Keratinocyte (primary cell): ENCODE measurements at regions not wholly inside any gene's neighbourhood (a gene's known extent, or its start where the extent isn't known, plus 50 kb on each side); places are given as distances from the start of the nearest gene placed in this dataset.

Experiments
- DNase-seq: peaks from one replicate; pipeline ENCODE4 v3.0.0-alpha.2; 2011; ENCODE audit warnings: low read depth, missing footprints, low spot score
- FAIRE-seq: peaks from 2 replicates; lab custom pipeline; 2011; peaks lifted over from hg19 to GRCh38; lab: Jason Lieb, UNC
- H2AFZ ChIP-seq: 2 replicates; pipeline ENCODE4 v1.6.0; 2012; ENCODE audit warnings: low read length, control low read depth, inconsistent platforms; ENCODE audit not compliant: control insufficient read depth
- H3K27ac ChIP-seq: 2 replicates; pipeline ENCODE4 v1.5.1; 2011; ENCODE audit warnings: low read length; ENCODE audit not compliant: control insufficient read depth, insufficient read depth
- H3K27me3 ChIP-seq: 3 replicates; pipeline ENCODE4 v1.6.0; 2011; ENCODE audit warnings: low read length; ENCODE audit not compliant: control insufficient read depth, insufficient read depth; ENCODE audit errors: extremely low read depth
- H3K36me3 ChIP-seq, 2 experiments: 2 replicates in 1 of 2; 3 replicates in 1 of 2; pipeline ENCODE4 v1.5.1; 2011; ENCODE audit warnings: low read length in 2 of 2, mild to moderate bottlenecking in 1 of 2; ENCODE audit not compliant: control insufficient read depth in 2 of 2, insufficient read depth in 2 of 2; ENCODE audit errors: extremely low read depth in 1 of 2
- H3K4me1 ChIP-seq: 3 replicates; pipeline ENCODE4 v1.5.1; 2011; ENCODE audit warnings: low read length; ENCODE audit not compliant: control insufficient read depth, insufficient read depth; ENCODE audit errors: extremely low read depth
- H3K4me2 ChIP-seq: 3 replicates; pipeline ENCODE4 v1.6.0; 2011; ENCODE audit warnings: low read depth, low read length; ENCODE audit not compliant: control insufficient read depth, insufficient read depth; ENCODE audit errors: extremely low read depth
- H3K4me3 ChIP-seq, 3 experiments: fragments of 200-600 bp in 1 of 3; sonication (generic) in 1 of 3; 2 replicates in 2 of 3; 3 replicates in 1 of 3; pipeline ENCODE4 v1.5.1; 2011 to 2016; ENCODE audit warnings: low read length in 3 of 3, mild to moderate bottlenecking in 3 of 3, control low read depth in 2 of 3, inconsistent platforms in 1 of 3, low read depth in 1 of 3, mixed read lengths in 1 of 3, mixed run types in 1 of 3, moderate library complexity in 1 of 3; ENCODE audit not compliant: control insufficient read depth in 2 of 3, insufficient read depth in 2 of 3; ENCODE audit errors: extremely low read depth in 1 of 3
- H3K79me2 ChIP-seq: 2 replicates; pipeline ENCODE4 v1.6.0; 2012; ENCODE audit warnings: low read length; ENCODE audit not compliant: control insufficient read depth, insufficient read depth
- H3K9ac ChIP-seq: 3 replicates; pipeline ENCODE4 v1.6.0; 2011; ENCODE audit warnings: low read length; ENCODE audit not compliant: control insufficient read depth, insufficient read depth; ENCODE audit errors: extremely low read depth
- H3K9me1 ChIP-seq: 3 replicates; pipeline ENCODE4 v1.6.0; 2011; ENCODE audit warnings: low read length; ENCODE audit not compliant: control insufficient read depth, insufficient read depth; ENCODE audit errors: extremely low read depth
- H3K9me3 ChIP-seq: 2 replicates; pipeline ENCODE4 v1.5.1; 2012; ENCODE audit warnings: low read depth, low read length; ENCODE audit not compliant: control insufficient read depth
- H4K20me1 ChIP-seq: 3 replicates; pipeline ENCODE4 v1.6.0; 2011; ENCODE audit warnings: low read length; ENCODE audit not compliant: control insufficient read depth, insufficient read depth; ENCODE audit errors: extremely low read depth
- CTCF ChIP-seq, 3 experiments: IDR thresholded peaks in 1 of 3; conservative IDR thresholded peaks in 1 of 3; optimal IDR thresholded peaks in 1 of 3; 2 replicates in 2 of 3; 3 replicates in 1 of 3; pipeline versions ENCODE3 to v1.5.1; 2011; ENCODE audit warnings: low read length in 3 of 3, mild to moderate bottlenecking in 3 of 3, moderate library complexity in 2 of 3, control low read depth in 1 of 3, inconsistent platforms in 1 of 3; ENCODE audit not compliant: insufficient read depth in 2 of 3; ENCODE audit errors: extremely low read depth in 1 of 3
- EZH2 ChIP-seq: IDR thresholded peaks from one replicate; pipeline ENCODE4 v1.6.1; 2012; ENCODE audit warnings: inconsistent platforms, mild to moderate bottlenecking, low read length, moderate library complexity
- dilution Hi-C: fragments of 300-500 bp; cut with MboI; formaldehyde crosslinking; loops from one replicate; pipeline ENCODE4 v1.7.0; 2020; ENCODE audit warnings: low sequenced_read_pairs; ENCODE audit not compliant: extremely low pct_ligation_motif_present

GRCh38 chr18:4734021-4734420 is 278.9 kb upstream of the DLGAP1 start:
- Histone ChIP-seq H3K79me2 (no peaks in the 10 kb centered on the region), H3K36me3 (no peaks in the 10 kb centered on the region), H3K27ac (no peak overlapping the region), H3K4me2 (no peak overlapping the region), H3K4me1 (no peaks in the 10 kb centered on the region), H3K9me1 (no peaks in the 10 kb centered on the region), H3K9ac (no peak overlapping the region), H3K27me3 (no peaks in the 10 kb centered on the region), H2AFZ (no peak overlapping the region), H4K20me1 (no peaks in the 10 kb centered on the region), H3K9me3 (no peaks in the 10 kb centered on the region), H3K4me3 (no peak overlapping the region)
- FAIRE-seq (no peak), DNase-seq (no peak)
- TF ChIP-seq EZH2: no peak
- TF ChIP-seq CTCF (optimal IDR thresholded peaks at IDR 0.05 in 1 of 3, IDR thresholded peaks at IDR 0.05 in 1 of 3, conservative IDR thresholded peaks at IDR 0.05 in 1 of 3; ENCODE audit: extremely low read depth in 1 of 3, insufficient read depth in 2 of 3, low read length in 3 of 3): no peak
- dilution Hi-C loops: no loop called here

- DNase-seq (no peak), FAIRE-seq (no peak)
- Histone ChIP-seq H2AFZ (no peak overlapping the region), H3K9ac (no peak overlapping the region), H3K4me1 (no peaks in the 10 kb centered on the region), H3K9me1 (no peaks in the 10 kb centered on the region), H3K9me3 (no peaks in the 10 kb centered on the region), H4K20me1 (no peaks in the 10 kb centered on the region), H3K4me3 (no peak overlapping the region), H3K36me3 (no peaks in the 10 kb centered on the region), H3K27ac (no peak overlapping the region), H3K27me3 (no peaks in the 10 kb centered on the region), H3K4me2 (no peak overlapping the region), H3K79me2 (no peaks in the 10 kb centered on the region)
- dilution Hi-C loops: no loop called here
- TF ChIP-seq EZH2 (no peak), CTCF (optimal IDR thresholded peaks at IDR 0.05 in 1 of 3, IDR thresholded peaks at IDR 0.05 in 1 of 3, conservative IDR thresholded peaks at IDR 0.05 in 1 of 3; ENCODE audit: extremely low read depth in 1 of 3, insufficient read depth in 2 of 3, low read length in 3 of 3) (no peak)
Measured at GRCh38 chr18:4721545-4721944, 266.4 kb upstream of the DLGAP1 start.
